GM21576 (cell line): ENCODE measurements at regions not wholly inside any gene's neighbourhood (a gene's known extent, or its start where the extent isn't known, plus 50 kb on each side); places are given as distances from the start of the nearest gene placed in this dataset.
"Not testable (repeated sequence)": the region's sequence is repeated elsewhere in the genome, so short reads cannot be mapped to it uniquely, and the experiment has no call there.

ENCODE experiments used
- ATAC-seq: cut with Tn5 transposase; IDR thresholded peaks from one replicate; pipeline ENCODE4 v1.9.1; 2021; ENCODE audit warnings: mild to moderate bottlenecking, moderate library complexity; ENCODE audit not compliant: unreplicated experiment

GRCh38 chr4:27343411-27343810, 482.8 kb downstream of the STIM2 start:
- no peak for ATAC-seq

- ATAC-seq = no peak
Measured at GRCh38 chr4:27350161-27350560, 489.5 kb downstream of the STIM2 start.

GRCh38 chr4:27357283-27357682, 496.6 kb downstream of the STIM2 start:
- ATAC-seq = no peak

- ATAC-seq = no peak
Measured at GRCh38 chr4:27358269-27358668, 497.6 kb downstream of the STIM2 start.

- ATAC-seq = no peak
Measured at GRCh38 chr4:27360131-27360530, 499.5 kb downstream of the STIM2 start.

- ATAC-seq = no peak
Measured at GRCh38 chr4:27360790-27361267, 500.2 kb downstream of the STIM2 start.

GRCh38 chr4:27364509-27364908, 503.9 kb downstream of the STIM2 start:
- no peak for ATAC-seq

- no peak for ATAC-seq
Measured at GRCh38 chr4:27366104-27366823, 505.6 kb downstream of the STIM2 start.

GRCh38 chr4:27368781-27369180, 508.1 kb downstream of the STIM2 start:
- ATAC-seq = no peak

GRCh38 chr4:27381815-27382214, 521.2 kb downstream of the STIM2 start:
- no peak for ATAC-seq

GRCh38 chr4:27387711-27388110, 527.1 kb downstream of the STIM2 start:
- ATAC-seq = no peak

- no peak for ATAC-seq
Measured at GRCh38 chr4:27397886-27398285, 537.2 kb downstream of the STIM2 start.

GRCh38 chr4:27398631-27399310, 538.1 kb downstream of the STIM2 start:
- no peak for ATAC-seq

- ATAC-seq = no peak
Measured at GRCh38 chr4:27407616-27408015, 547.0 kb downstream of the STIM2 start.

- no peak for ATAC-seq
Measured at GRCh38 chr4:27412613-27413012, 552.0 kb downstream of the STIM2 start.

GRCh38 chr4:27414887-27415731, 554.5 kb downstream of the STIM2 start:
- no peak for ATAC-seq

- ATAC-seq = no peak
Measured at GRCh38 chr4:27428661-27429060, 568.0 kb downstream of the STIM2 start.

GRCh38 chr4:27429364-27429871, 568.8 kb downstream of the STIM2 start:
- ATAC-seq = no peak

GRCh38 chr4:27442146-27442545, 581.5 kb downstream of the STIM2 start:
- ATAC-seq = no peak

- not testable (repeated sequence) for ATAC-seq
Measured at GRCh38 chr4:27442661-27443060, 582.0 kb downstream of the STIM2 start.

GRCh38 chr4:27463816-27464215, 603.2 kb downstream of the STIM2 start:
- ATAC-seq = no peak
